Neural progenitor cell (in vitro differentiated cells): ENCODE measurements at regions not wholly inside any gene's neighbourhood (a gene's known extent, or its start where the extent isn't known, plus 50 kb on each side); places are given as distances from the start of the nearest gene placed in this dataset.
"Not testable (repeated sequence)": the region's sequence is repeated elsewhere in the genome, so short reads cannot be mapped to it uniquely, and the experiment has no call there.

ENCODE experiments used
- EZH2 ChIP-seq: fragments of 200-600 bp; sonication (generic); IDR thresholded peaks from 2 replicates; pipeline ENCODE4 v1.6.1; 2017; ENCODE audit warnings: antibody characterized with exemption, mild to moderate bottlenecking, moderate library complexity
- EZH2phosphoT487 ChIP-seq: fragments of 200-600 bp; sonication (generic); IDR thresholded peaks from 2 replicates; pipeline ENCODE4 v1.6.1; 2017; ENCODE audit warnings: antibody characterized with exemption
- TF ChIP-seq, protein P1 (sequence below): fragments of 200-600 bp; sonication (generic); IDR thresholded peaks from 2 replicates; pipeline ENCODE4 v1.5.1; 2017; ENCODE audit warnings: antibody characterized with exemption, mild to moderate bottlenecking

DNA sequence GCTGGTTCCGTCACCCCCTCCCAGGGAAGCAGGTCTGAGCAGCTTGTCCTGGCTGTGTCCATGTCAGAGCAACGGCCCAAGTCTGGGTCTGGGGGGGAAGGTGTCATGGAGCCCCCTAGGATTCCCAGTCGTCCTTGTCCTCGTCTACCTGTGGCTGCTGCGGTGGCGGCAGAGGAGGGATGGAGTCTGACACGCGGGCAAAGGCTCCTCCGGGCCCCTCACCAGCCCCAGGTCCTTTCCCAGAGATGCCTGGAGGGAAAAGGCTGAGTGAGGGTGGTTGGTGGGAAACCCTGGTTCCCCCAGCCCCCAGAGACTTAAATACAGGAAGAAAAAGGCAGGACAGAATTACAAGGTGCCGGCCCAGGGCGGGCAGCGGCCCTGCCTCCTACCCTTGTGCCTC is 51.9 kb upstream of the IQSEC3 start:
- TF ChIP-seq EZH2phosphoT487, EZH2: not testable (repeated sequence)
- TF ChIP-seq, protein P1, sequence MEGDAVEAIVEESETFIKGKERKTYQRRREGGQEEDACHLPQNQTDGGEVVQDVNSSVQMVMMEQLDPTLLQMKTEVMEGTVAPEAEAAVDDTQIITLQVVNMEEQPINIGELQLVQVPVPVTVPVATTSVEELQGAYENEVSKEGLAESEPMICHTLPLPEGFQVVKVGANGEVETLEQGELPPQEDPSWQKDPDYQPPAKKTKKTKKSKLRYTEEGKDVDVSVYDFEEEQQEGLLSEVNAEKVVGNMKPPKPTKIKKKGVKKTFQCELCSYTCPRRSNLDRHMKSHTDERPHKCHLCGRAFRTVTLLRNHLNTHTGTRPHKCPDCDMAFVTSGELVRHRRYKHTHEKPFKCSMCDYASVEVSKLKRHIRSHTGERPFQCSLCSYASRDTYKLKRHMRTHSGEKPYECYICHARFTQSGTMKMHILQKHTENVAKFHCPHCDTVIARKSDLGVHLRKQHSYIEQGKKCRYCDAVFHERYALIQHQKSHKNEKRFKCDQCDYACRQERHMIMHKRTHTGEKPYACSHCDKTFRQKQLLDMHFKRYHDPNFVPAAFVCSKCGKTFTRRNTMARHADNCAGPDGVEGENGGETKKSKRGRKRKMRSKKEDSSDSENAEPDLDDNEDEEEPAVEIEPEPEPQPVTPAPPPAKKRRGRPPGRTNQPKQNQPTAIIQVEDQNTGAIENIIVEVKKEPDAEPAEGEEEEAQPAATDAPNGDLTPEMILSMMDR, result not testable (repeated sequence)
